AG04450 (cell line): ENCODE measurements at regions not wholly inside any gene's neighbourhood (a gene's known extent, or its start where the extent isn't known, plus 50 kb on each side); places are given as distances from the start of the nearest gene placed in this dataset.
"Not testable (repeated sequence)": the region's sequence is repeated elsewhere in the genome, so short reads cannot be mapped to it uniquely, and the experiment has no call there.

ENCODE experiments used
- CTCF ChIA-PET: fragments of 300-600, 350-600 bp; formaldehyde crosslinking; extraction: SDS; loops from one replicate; lab custom pipeline; 2022; ENCODE audit warnings: antibody characterized with exemption, inconsistent platforms; lab: Charles Lee
- POLR2A ChIA-PET: fragments of 350-600 bp; formaldehyde crosslinking; extraction: SDS; loops from one replicate; lab custom pipeline; 2021; ENCODE audit warnings: antibody characterized with exemption, inconsistent platforms; lab: Yijun Ruan, JAX
- DNase-seq: peaks from one replicate; pipeline ENCODE4 v3.0.0-alpha.2; 2011; ENCODE audit warnings: low read depth, low spot score
- H3K27ac ChIP-seq: one replicate; pipeline ENCODE4 v1.5.1; 2012; ENCODE audit warnings: low read depth, low read length, control low read depth
- H3K27me3 ChIP-seq: one replicate; pipeline ENCODE4 v1.6.0; 2012; ENCODE audit warnings: low read length; ENCODE audit not compliant: control insufficient read depth, insufficient read depth
- H3K4me3 ChIP-seq: 2 replicates; pipeline ENCODE4 v1.5.1; 2011; ENCODE audit warnings: mild to moderate bottlenecking, low read depth, low read length, control low read depth
- H3K9me3 ChIP-seq: 2 replicates; pipeline ENCODE4 v1.5.1; 2012; ENCODE audit warnings: low read length; ENCODE audit not compliant: control insufficient read depth, insufficient read depth
- TF ChIP-seq, protein P1 (sequence below): IDR thresholded peaks from 2 replicates; pipeline ENCODE4 v1.5.1; 2011; ENCODE audit warnings: low read depth, low read length, control low read depth, inconsistent platforms

DNA sequence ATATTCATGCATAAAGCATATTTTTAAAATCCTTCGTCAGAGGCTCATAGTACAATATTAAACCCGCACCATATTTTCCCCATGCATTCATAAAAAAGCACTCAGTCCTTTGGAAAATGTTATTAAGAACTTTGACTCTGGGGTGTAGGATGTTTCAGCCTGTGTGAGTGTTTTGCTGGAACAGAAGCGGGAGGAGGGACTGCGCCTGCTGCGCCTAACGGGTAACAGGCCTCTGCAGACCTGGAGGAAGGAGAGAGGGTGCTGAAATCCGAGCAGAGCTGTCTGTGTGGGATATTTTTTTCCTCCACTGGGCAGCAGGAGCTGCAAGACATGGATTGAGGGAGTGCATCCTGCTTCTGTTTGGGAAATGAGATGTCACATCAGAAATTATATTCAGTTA is 483.0 kb downstream of the BRD1 start:
- Histone ChIP-seq H3K27me3 (no peaks in the 10 kb centered on the region), H3K9me3 (peaks cover 70% of the 10 kb centered on the region), H3K4me3 (no peak overlapping the region), H3K27ac (no peak overlapping the region)
- TF ChIP-seq, protein P1, sequence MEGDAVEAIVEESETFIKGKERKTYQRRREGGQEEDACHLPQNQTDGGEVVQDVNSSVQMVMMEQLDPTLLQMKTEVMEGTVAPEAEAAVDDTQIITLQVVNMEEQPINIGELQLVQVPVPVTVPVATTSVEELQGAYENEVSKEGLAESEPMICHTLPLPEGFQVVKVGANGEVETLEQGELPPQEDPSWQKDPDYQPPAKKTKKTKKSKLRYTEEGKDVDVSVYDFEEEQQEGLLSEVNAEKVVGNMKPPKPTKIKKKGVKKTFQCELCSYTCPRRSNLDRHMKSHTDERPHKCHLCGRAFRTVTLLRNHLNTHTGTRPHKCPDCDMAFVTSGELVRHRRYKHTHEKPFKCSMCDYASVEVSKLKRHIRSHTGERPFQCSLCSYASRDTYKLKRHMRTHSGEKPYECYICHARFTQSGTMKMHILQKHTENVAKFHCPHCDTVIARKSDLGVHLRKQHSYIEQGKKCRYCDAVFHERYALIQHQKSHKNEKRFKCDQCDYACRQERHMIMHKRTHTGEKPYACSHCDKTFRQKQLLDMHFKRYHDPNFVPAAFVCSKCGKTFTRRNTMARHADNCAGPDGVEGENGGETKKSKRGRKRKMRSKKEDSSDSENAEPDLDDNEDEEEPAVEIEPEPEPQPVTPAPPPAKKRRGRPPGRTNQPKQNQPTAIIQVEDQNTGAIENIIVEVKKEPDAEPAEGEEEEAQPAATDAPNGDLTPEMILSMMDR: no peak
- ChIA-PET CTCF (no interaction called here), POLR2A (no interaction called here)
- DNase-seq: no peak

GRCh38 chr22:49344161-49344560 is 483.5 kb downstream of the BRD1 start:
- H3K27ac ChIP-seq: no peak overlapping the region
- no peak for DNase-seq
- H3K9me3 ChIP-seq: peaks cover 69% of the 10 kb centered on the region
- POLR2A ChIA-PET: no interaction called here
- TF ChIP-seq, protein P1: no peak
- H3K4me3 ChIP-seq: no peak overlapping the region
- CTCF ChIA-PET: no interaction called here
- no peaks in the 10 kb centered on the region for H3K27me3 ChIP-seq

- TF ChIP-seq, protein P1: no peak
- no peak overlapping the region for H3K27ac ChIP-seq
- H3K27me3 ChIP-seq: no peaks in the 10 kb centered on the region
- ChIA-PET CTCF (no interaction called here), POLR2A (no interaction called here)
- H3K4me3 ChIP-seq: no peak overlapping the region
- peaks cover 36% of the 10 kb centered on the region for H3K9me3 ChIP-seq
- DNase-seq: no peak
These were observed 487.3 kb downstream of the BRD1 start for GRCh38 chr22:49340406-49340805.

DNA sequence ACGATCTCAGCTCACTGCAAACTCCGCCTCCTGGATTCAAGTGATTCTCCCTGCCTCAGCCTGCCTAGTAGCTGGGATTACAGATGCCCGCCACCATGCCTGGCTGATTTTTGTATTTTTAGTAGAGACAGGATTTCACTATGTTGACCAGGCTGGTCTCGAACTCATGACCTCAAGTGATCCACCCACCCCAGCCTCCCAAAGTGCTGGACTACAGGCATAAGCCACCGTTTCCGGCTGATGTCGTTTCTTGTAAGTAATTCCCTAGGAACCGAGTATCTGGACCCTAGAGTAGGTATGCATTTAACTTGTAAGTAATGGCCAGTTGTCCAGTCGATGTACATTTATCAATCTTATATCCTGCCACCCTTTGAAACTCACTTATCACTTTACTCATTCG is 491.2 kb downstream of the BRD1 start:
- CTCF ChIA-PET, POLR2A ChIA-PET: not testable (repeated sequence)

DNA sequence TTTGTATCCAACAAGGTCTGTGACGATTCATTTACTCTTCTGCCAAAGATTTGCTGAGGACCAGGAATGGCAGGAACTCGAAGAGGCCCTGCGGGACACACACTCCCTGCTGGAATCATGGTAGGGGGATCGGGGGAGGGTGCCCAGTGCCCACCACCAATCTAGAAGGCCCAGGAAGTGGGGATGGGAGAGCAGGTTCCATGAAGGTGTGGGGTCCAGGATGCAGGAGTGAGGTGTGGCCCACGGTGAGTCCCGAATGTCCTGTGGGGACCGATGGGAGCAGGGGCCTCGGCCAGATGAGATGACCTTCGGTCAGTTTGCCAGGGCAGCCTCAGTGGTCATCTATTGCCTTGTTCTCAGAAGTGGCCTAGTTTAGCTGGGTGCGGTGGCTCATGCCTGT is 492.7 kb downstream of the BRD1 start:
- Histone ChIP-seq H3K27me3 (no peaks in the 10 kb centered on the region), H3K9me3 (peaks cover 58% of the 10 kb centered on the region), H3K4me3 (no peak overlapping the region), H3K27ac (no peak overlapping the region)
- ChIA-PET POLR2A (no interaction called here), CTCF (no interaction called here)
- no peak for DNase-seq
- TF ChIP-seq, protein P1: no peak

More for the DNA sequence above, 491.2 kb downstream of the BRD1 start:
- not testable (repeated sequence) for H3K4me3 ChIP-seq, DNase-seq, H3K27ac ChIP-seq, H3K27me3 ChIP-seq
- H3K9me3 ChIP-seq: peaks cover 55% of the 10 kb centered on the region

DNA sequence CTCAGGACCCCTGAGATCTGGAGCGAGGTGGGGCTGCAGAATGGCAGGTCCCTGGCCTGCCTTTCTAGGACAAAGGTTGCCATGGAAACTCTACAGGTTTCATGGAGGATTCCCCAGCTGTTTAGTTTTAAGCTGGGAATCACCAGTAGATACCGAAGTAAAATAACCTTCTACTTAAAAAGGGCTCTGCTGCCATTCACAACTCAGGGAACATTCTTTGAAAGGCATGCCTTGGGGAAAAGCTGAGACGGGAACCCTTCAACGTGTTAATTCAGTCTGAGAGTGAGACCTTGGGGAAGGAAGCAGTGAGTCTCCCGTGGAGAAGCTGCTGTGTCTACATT is 493.3 kb downstream of the BRD1 start:
- TF ChIP-seq, protein P1: no peak
- POLR2A ChIA-PET: no interaction called here
- Histone ChIP-seq H3K27me3 (no peaks in the 10 kb centered on the region), H3K4me3 (no peak overlapping the region), H3K9me3 (peaks cover 62% of the 10 kb centered on the region), H3K27ac (no peak overlapping the region)
- CTCF ChIA-PET: no interaction called here
- DNase-seq: no peak
